HEK293 (cell line): ENCODE measurements at regions not wholly inside any gene's neighbourhood (a gene's known extent, or its start where the extent isn't known, plus 50 kb on each side); places are given as distances from the start of the nearest gene placed in this dataset.

Experiments
- CTCF ChIA-PET: fragments of 350-600 bp; formaldehyde crosslinking; extraction: SDS; loops from one replicate; lab custom pipeline; 2021; ENCODE audit warnings: antibody characterized with exemption; lab: Yijun Ruan, JAX
- POLR2A ChIA-PET: fragments of 300-600 bp; formaldehyde crosslinking; extraction: SDS; loops from one replicate; lab custom pipeline; 2020; ENCODE audit warnings: antibody characterized with exemption, inconsistent platforms; lab: Yijun Ruan, JAX
- H3K27ac ChIP-seq: fragments of 200-500 bp; sonication (Bioruptor generic); 2 replicates; pipeline ENCODE4 v1.5.1; 2014; ENCODE audit warnings: low read depth, low read length, control low read depth, inconsistent platforms; ENCODE audit errors: extremely low read depth
- H3K36me3 ChIP-seq, 2 experiments: fragments of 200-500 bp in 1 of 2; sonication (Bioruptor generic) in 1 of 2; 1 replicate in 1 of 2; 2 replicates in 1 of 2; pipeline ENCODE4 v1.5.1; 2014 to 2017; ENCODE audit warnings: inconsistent platforms in 2 of 2, low read length in 2 of 2; ENCODE audit not compliant: control insufficient read depth in 2 of 2, insufficient read depth in 1 of 2
- H3K4me1 ChIP-seq: fragments of 200-500 bp; sonication (Bioruptor generic); 2 replicates; pipeline ENCODE4 v1.5.1; 2014; ENCODE audit warnings: mild to moderate bottlenecking, low read length, inconsistent platforms; ENCODE audit not compliant: control insufficient read depth, insufficient read depth
- H3K4me3 ChIP-seq: 2 replicates; pipeline ENCODE4 v1.5.1; 2011; ENCODE audit warnings: low read depth, mild to moderate bottlenecking, control low read depth, low read length, moderate library complexity
- H3K9me3 ChIP-seq: fragments of 200-500 bp; sonication (Bioruptor generic); 2 replicates; pipeline ENCODE4 v1.5.1; 2014; ENCODE audit warnings: low read depth, low read length, inconsistent platforms; ENCODE audit not compliant: control insufficient read depth, insufficient read depth
- BCL11B ChIP-seq: fragments of 450-650 bp; formaldehyde crosslinking; IDR thresholded peaks from 2 replicates; pipeline ENCODE4 v1.5.1; 2016; ENCODE audit warnings: low read depth, missing biosample characterization, missing genetic modification characterization
- EGR2 ChIP-seq: fragments of 450-650 bp; formaldehyde crosslinking; IDR thresholded peaks from 2 replicates; pipeline ENCODE4 v1.5.1; 2016; ENCODE audit warnings: low read depth, missing biosample characterization, missing genetic modification characterization
- FEZF1 ChIP-seq: fragments of 450-650 bp; formaldehyde crosslinking; IDR thresholded peaks from 2 replicates; pipeline ENCODE4 v1.5.1; 2016; ENCODE audit warnings: missing biosample characterization, missing genetic modification characterization
- GLIS2 ChIP-seq: fragments of 450-650 bp; formaldehyde crosslinking; IDR thresholded peaks from 2 replicates; pipeline ENCODE4 v1.5.1; 2016; ENCODE audit warnings: missing biosample characterization, missing genetic modification characterization
- SCRT2 ChIP-seq: fragments of 450-650 bp; formaldehyde crosslinking; IDR thresholded peaks from 2 replicates; pipeline ENCODE4 v1.5.1; 2016; ENCODE audit warnings: missing biosample characterization, missing genetic modification characterization
- YY2 ChIP-seq: fragments of 450-650 bp; formaldehyde crosslinking; IDR thresholded peaks from 2 replicates; pipeline ENCODE4 v1.5.1; 2016; ENCODE audit warnings: missing biosample characterization, missing genetic modification characterization
- ZBTB7A ChIP-seq: fragments of 450-650 bp; formaldehyde crosslinking; IDR thresholded peaks from 2 replicates; pipeline ENCODE4 v1.5.1; 2016; ENCODE audit warnings: low read depth, missing biosample characterization, missing genetic modification characterization
- ZFP37 ChIP-seq: fragments of 450-650 bp; formaldehyde crosslinking; IDR thresholded peaks from 2 replicates; pipeline ENCODE4 v1.5.1; 2016; ENCODE audit warnings: missing biosample characterization, missing genetic modification characterization
- ZNF155 ChIP-seq: fragments of 450-650 bp; formaldehyde crosslinking; IDR thresholded peaks from 2 replicates; pipeline ENCODE4 v1.5.1; 2016; ENCODE audit warnings: missing biosample characterization, missing genetic modification characterization
- ZNF214 ChIP-seq: fragments of 450-650 bp; formaldehyde crosslinking; IDR thresholded peaks from 2 replicates; pipeline ENCODE4 v1.5.1; 2017; ENCODE audit warnings: missing biosample characterization, mild to moderate bottlenecking, missing genetic modification characterization, borderline replicate concordance
- ZNF239 ChIP-seq: fragments of 450-650 bp; formaldehyde crosslinking; IDR thresholded peaks from 2 replicates; pipeline ENCODE4 v1.5.1; 2016; ENCODE audit warnings: missing biosample characterization, missing genetic modification characterization
- ZNF324 ChIP-seq: fragments of 450-650 bp; formaldehyde crosslinking; IDR thresholded peaks from 2 replicates; pipeline ENCODE4 v1.5.1; 2016; ENCODE audit warnings: missing biosample characterization, missing genetic modification characterization
- ZNF362 ChIP-seq: fragments of 450-650 bp; formaldehyde crosslinking; IDR thresholded peaks from 2 replicates; pipeline ENCODE4 v1.5.1; 2016; ENCODE audit warnings: missing biosample characterization, missing genetic modification characterization
- ZNF549 ChIP-seq: fragments of 450-650 bp; IDR thresholded peaks from 2 replicates; pipeline ENCODE4 v1.5.1; 2018; ENCODE audit warnings: missing biosample characterization, missing genetic modification characterization, mild to moderate bottlenecking, inconsistent platforms, moderate library complexity
- ZNF558 ChIP-seq: fragments of 450-650 bp; formaldehyde crosslinking; IDR thresholded peaks from 2 replicates; pipeline ENCODE4 v1.5.1; 2016; ENCODE audit warnings: missing biosample characterization, missing genetic modification characterization
- ZNF560 ChIP-seq: fragments of 450-650 bp; formaldehyde crosslinking; IDR thresholded peaks from 2 replicates; pipeline ENCODE4 v1.5.1; 2017; ENCODE audit warnings: missing biosample characterization, missing genetic modification characterization, borderline replicate concordance
- ZNF580 ChIP-seq: fragments of 450-650 bp; formaldehyde crosslinking; IDR thresholded peaks from 2 replicates; pipeline ENCODE4 v1.5.1; 2016; ENCODE audit warnings: missing biosample characterization, missing genetic modification characterization
- ZNF654 ChIP-seq: fragments of 450-650 bp; formaldehyde crosslinking; IDR thresholded peaks from 2 replicates; pipeline ENCODE4 v1.5.1; 2016; ENCODE audit warnings: low read depth, missing biosample characterization, missing genetic modification characterization
- ZNF664 ChIP-seq: fragments of 450-650 bp; formaldehyde crosslinking; IDR thresholded peaks from 2 replicates; pipeline ENCODE4 v1.5.1; 2016; ENCODE audit warnings: missing biosample characterization, missing genetic modification characterization
- ZNF670 ChIP-seq: fragments of 450-650 bp; formaldehyde crosslinking; IDR thresholded peaks from 2 replicates; pipeline ENCODE4 v1.5.1; 2016; ENCODE audit warnings: missing biosample characterization, missing genetic modification characterization, low read depth
- ZNF785 ChIP-seq: fragments of 450-650 bp; formaldehyde crosslinking; IDR thresholded peaks from 2 replicates; pipeline ENCODE4 v1.5.1; 2016; ENCODE audit warnings: missing biosample characterization, missing genetic modification characterization
- ZSCAN5A ChIP-seq: fragments of 450-650 bp; formaldehyde crosslinking; IDR thresholded peaks from 2 replicates; pipeline ENCODE4 v1.5.1; 2016; ENCODE audit warnings: missing biosample characterization, missing genetic modification characterization
- TF ChIP-seq, protein P1 (sequence below): fragments of 450-650 bp; formaldehyde crosslinking; IDR thresholded peaks from 2 replicates; pipeline ENCODE4 v1.5.1; 2016; ENCODE audit warnings: missing biosample characterization, missing genetic modification characterization
- TF ChIP-seq, protein P2 (sequence below): fragments of 450-650 bp; formaldehyde crosslinking; IDR thresholded peaks from 2 replicates; pipeline ENCODE4; 2016; ENCODE audit warnings: missing biosample characterization, missing genetic modification characterization
- TF ChIP-seq, protein P3 (sequence below): fragments of 450-650 bp; formaldehyde crosslinking; IDR thresholded peaks from 2 replicates; pipeline ENCODE4 v1.5.1; 2016; ENCODE audit warnings: missing biosample characterization, missing genetic modification characterization
- TF ChIP-seq, protein P4 (sequence below): fragments of 450-650 bp; formaldehyde crosslinking; IDR thresholded peaks from 2 replicates; pipeline ENCODE4 v1.5.1; 2016; ENCODE audit warnings: missing biosample characterization, missing genetic modification characterization

GRCh38 chr5:44626846-44627245 is 181.9 kb upstream of the MRPS30 start:
- Histone ChIP-seq H3K4me3 (no peak overlapping the region), H3K36me3 (no peaks in the 10 kb centered on the region), H3K9me3 (no peaks in the 10 kb centered on the region), H3K27ac (no peak overlapping the region), H3K4me1 (no peaks in the 10 kb centered on the region)
- CTCF ChIA-PET, result no interaction called here
- POLR2A ChIA-PET, result no interaction called here
- TF ChIP-seq ZNF654, result no peak
- TF ChIP-seq, protein P1, sequence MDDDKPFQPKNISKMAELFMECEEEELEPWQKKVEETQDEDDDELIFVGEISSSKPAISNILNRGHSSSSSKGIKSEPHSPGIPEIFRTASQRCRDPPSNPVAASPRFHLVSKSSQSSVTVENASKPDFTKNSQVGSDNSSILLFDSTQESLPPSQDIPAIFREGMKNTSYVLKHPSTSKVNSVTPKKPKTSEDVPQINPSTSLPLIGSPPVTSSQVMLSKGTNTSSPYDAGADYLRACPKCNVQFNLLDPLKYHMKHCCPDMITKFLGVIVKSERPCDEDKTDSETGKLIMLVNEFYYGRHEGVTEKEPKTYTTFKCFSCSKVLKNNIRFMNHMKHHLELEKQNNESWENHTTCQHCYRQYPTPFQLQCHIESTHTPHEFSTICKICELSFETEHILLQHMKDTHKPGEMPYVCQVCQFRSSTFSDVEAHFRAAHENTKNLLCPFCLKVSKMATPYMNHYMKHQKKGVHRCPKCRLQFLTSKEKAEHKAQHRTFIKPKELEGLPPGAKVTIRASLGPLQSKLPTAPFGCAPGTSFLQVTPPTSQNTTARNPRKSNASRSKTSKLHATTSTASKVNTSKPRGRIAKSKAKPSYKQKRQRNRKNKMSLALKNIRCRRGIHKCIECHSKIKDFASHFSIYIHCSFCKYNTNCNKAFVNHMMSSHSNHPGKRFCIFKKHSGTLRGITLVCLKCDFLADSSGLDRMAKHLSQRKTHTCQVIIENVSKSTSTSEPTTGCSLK, result no peak
- no peak for TF ChIP-seq BCL11B
- TF ChIP-seq ZNF580 (tag by site-specific recombination), result no peak
- TF ChIP-seq ZNF549 (tag by site-specific recombination), result no peak
- no peak for TF ChIP-seq ZBTB7A (tag by site-specific recombination)
- no peak for TF ChIP-seq ZNF664
- no peak for TF ChIP-seq ZNF155 (tag by site-specific recombination)
- TF ChIP-seq YY2 (tag by site-specific recombination), result no peak
- TF ChIP-seq ZNF785, result no peak
- TF ChIP-seq, protein P2, sequence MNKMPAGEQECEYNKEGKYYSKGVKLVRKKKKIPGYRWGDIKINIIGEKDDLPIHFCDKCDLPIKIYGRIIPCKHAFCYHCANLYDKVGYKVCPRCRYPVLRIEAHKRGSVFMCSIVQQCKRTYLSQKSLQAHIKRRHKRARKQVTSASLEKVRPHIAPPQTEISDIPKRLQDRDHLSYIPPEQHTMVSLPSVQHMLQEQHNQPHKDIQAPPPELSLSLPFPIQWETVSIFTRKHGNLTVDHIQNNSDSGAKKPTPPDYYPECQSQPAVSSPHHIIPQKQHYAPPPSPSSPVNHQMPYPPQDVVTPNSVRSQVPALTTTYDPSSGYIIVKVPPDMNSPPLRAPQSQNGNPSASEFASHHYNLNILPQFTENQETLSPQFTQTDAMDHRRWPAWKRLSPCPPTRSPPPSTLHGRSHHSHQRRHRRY (tag by site-specific recombination), result no peak
- TF ChIP-seq, protein P3, sequence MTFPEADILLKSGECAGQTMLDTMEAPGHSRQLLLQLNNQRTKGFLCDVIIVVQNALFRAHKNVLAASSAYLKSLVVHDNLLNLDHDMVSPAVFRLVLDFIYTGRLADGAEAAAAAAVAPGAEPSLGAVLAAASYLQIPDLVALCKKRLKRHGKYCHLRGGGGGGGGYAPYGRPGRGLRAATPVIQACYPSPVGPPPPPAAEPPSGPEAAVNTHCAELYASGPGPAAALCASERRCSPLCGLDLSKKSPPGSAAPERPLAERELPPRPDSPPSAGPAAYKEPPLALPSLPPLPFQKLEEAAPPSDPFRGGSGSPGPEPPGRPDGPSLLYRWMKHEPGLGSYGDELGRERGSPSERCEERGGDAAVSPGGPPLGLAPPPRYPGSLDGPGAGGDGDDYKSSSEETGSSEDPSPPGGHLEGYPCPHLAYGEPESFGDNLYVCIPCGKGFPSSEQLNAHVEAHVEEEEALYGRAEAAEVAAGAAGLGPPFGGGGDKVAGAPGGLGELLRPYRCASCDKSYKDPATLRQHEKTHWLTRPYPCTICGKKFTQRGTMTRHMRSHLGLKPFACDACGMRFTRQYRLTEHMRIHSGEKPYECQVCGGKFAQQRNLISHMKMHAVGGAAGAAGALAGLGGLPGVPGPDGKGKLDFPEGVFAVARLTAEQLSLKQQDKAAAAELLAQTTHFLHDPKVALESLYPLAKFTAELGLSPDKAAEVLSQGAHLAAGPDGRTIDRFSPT (tag by site-specific recombination), result no peak
- no peak for TF ChIP-seq ZNF558 (tag by site-specific recombination)
- no peak for TF ChIP-seq SCRT2 (tag by site-specific recombination)
- TF ChIP-seq EGR2 (tag by site-specific recombination), result no peak
- no peak for TF ChIP-seq ZSCAN5A
- TF ChIP-seq ZNF239 (tag by site-specific recombination), result no peak

GRCh38 chr5:44622331-44622730 is 186.4 kb upstream of the MRPS30 start:
- ChIA-PET CTCF (interaction anchor here (0.7 kb wide), 2 partner anchors 10 to 686 kb away, joined by 3 read pairs; no protein-coding TSS in a partner anchor), POLR2A (no interaction called here)
- Histone ChIP-seq H3K4me1 (no peaks in the 10 kb centered on the region), H3K36me3 (no peaks in the 10 kb centered on the region), H3K9me3 (no peaks in the 10 kb centered on the region), H3K4me3 (no peak overlapping the region), H3K27ac (no peak overlapping the region)
- TF ChIP-seq ZNF362 (tag by site-specific recombination) (no peak), ZNF670 (tag by site-specific recombination) (no peak), ZNF214 (tag by site-specific recombination) (no peak), ZFP37 (tag by site-specific recombination) (no peak), BCL11B (no peak), ZNF324 (tag by site-specific recombination) (no peak), GLIS2 (tag by site-specific recombination) (no peak), FEZF1 (no peak), ZNF558 (tag by site-specific recombination) (no peak), ZNF560 (no peak)
- TF ChIP-seq, protein P4, sequence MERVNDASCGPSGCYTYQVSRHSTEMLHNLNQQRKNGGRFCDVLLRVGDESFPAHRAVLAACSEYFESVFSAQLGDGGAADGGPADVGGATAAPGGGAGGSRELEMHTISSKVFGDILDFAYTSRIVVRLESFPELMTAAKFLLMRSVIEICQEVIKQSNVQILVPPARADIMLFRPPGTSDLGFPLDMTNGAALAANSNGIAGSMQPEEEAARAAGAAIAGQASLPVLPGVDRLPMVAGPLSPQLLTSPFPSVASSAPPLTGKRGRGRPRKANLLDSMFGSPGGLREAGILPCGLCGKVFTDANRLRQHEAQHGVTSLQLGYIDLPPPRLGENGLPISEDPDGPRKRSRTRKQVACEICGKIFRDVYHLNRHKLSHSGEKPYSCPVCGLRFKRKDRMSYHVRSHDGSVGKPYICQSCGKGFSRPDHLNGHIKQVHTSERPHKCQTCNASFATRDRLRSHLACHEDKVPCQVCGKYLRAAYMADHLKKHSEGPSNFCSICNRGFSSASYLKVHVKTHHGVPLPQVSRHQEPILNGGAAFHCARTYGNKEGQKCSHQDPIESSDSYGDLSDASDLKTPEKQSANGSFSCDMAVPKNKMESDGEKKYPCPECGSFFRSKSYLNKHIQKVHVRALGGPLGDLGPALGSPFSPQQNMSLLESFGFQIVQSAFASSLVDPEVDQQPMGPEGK (tag by site-specific recombination), result no peak
